ENCODE measurements at regions not wholly inside any gene's neighbourhood (a gene's known extent, or its start where the extent isn't known, plus 50 kb on each side); places are given as distances from the start of the nearest gene placed in this dataset.

- Histone ChIP-seq H2BK120ac (ENCODE audit: insufficient read depth, low read length, poor library complexity) (no peak overlapping the region), H3K79me2 (ENCODE audit: control insufficient read depth, insufficient read depth, low read length, poor library complexity) (no peaks in the 10 kb centered on the region), H3K36me3 (ENCODE audit: control insufficient read depth in 1 of 2, insufficient read depth in 2 of 2, low read length in 2 of 2) (no peaks in the 10 kb centered on the region), H3K4me2 (ENCODE audit: low read length) (no peak overlapping the region), H3K27ac (ENCODE audit: low read depth, low read length) (no peak overlapping the region), H2AFZ (ENCODE audit: insufficient read depth, low read length, poor library complexity) (no peak overlapping the region), H3K18ac (ENCODE audit: low read length) (no peak overlapping the region), H3K23ac (ENCODE audit: low read length) (no peak overlapping the region), H3K9me3 (ENCODE audit: insufficient read depth, low read depth, low read length) (no peaks in the 10 kb centered on the region), H3K14ac (ENCODE audit: low read length) (no peak overlapping the region), H2AK5ac (ENCODE audit: low read length) (no peak overlapping the region), H3K4me1 (ENCODE audit: control insufficient read depth in 1 of 2, insufficient read depth in 2 of 2, low read length in 2 of 2) (no peaks in the 10 kb centered on the region), H4K8ac (ENCODE audit: low read depth, low read length) (no peak overlapping the region), H4K12ac (ENCODE audit: low read depth, low read length) (no peak overlapping the region), H3K4me3 (ENCODE audit: low read depth, low read length) (no peak overlapping the region), H3K27me3 (ENCODE audit: insufficient read depth, low read length) (no peaks in the 10 kb centered on the region), H3K79me1 (ENCODE audit: low read length) (no peaks in the 10 kb centered on the region), H2BK12ac (ENCODE audit: low read length) (no peak overlapping the region), H3K4ac (ENCODE audit: low read depth, low read length) (no peak overlapping the region), H4K91ac (ENCODE audit: low read depth, low read length) (no peak overlapping the region), H2BK5ac (ENCODE audit: low read depth, low read length, poor library complexity) (no peak overlapping the region), H3K9ac (ENCODE audit: low read length) (no peak overlapping the region)
- no peak for DNase-seq
- WGBS (ENCODE audit: extremely low coverage, insufficient coverage, insufficient read length) = no CpG with 5 or more reads among the region's 5 CpGs
Observed at GRCh38 chr10:44766631-44767030, 144.5 kb upstream of the TMEM72 start.

- Histone ChIP-seq H3K14ac (ENCODE audit: low read length) (no peak overlapping the region), H2AK5ac (ENCODE audit: low read length) (no peak overlapping the region), H3K79me2 (ENCODE audit: control insufficient read depth, insufficient read depth, low read length, poor library complexity) (no peaks in the 10 kb centered on the region), H3K9ac (ENCODE audit: low read length) (no peak overlapping the region), H3K36me3 (ENCODE audit: control insufficient read depth in 1 of 2, insufficient read depth in 2 of 2, low read length in 2 of 2) (no peaks in the 10 kb centered on the region), H4K12ac (ENCODE audit: low read depth, low read length) (no peak overlapping the region), H2BK5ac (ENCODE audit: low read depth, low read length, poor library complexity) (no peak overlapping the region), H3K79me1 (ENCODE audit: low read length) (no peaks in the 10 kb centered on the region), H3K4me2 (ENCODE audit: low read length) (no peak overlapping the region), H3K23ac (ENCODE audit: low read length) (no peak overlapping the region), H4K91ac (ENCODE audit: low read depth, low read length) (no peak overlapping the region), H3K27ac (ENCODE audit: low read depth, low read length) (no peak overlapping the region), H3K27me3 (ENCODE audit: insufficient read depth, low read length) (no peaks in the 10 kb centered on the region), H2BK120ac (ENCODE audit: insufficient read depth, low read length, poor library complexity) (no peak overlapping the region), H2AFZ (ENCODE audit: insufficient read depth, low read length, poor library complexity) (no peak overlapping the region), H4K8ac (ENCODE audit: low read depth, low read length) (no peak overlapping the region), H3K18ac (ENCODE audit: low read length) (no peak overlapping the region), H2BK12ac (ENCODE audit: low read length) (no peak overlapping the region), H3K4me3 (ENCODE audit: low read depth, low read length) (no peak overlapping the region), H3K4me1 (ENCODE audit: control insufficient read depth in 1 of 2, insufficient read depth in 2 of 2, low read length in 2 of 2) (no peaks in the 10 kb centered on the region), H3K9me3 (ENCODE audit: insufficient read depth, low read depth, low read length) (no peaks in the 10 kb centered on the region), H3K4ac (ENCODE audit: low read depth, low read length) (no peak overlapping the region)
- no peak for DNase-seq
- no CpG with 5 or more reads among the region's 1 CpG for WGBS (ENCODE audit: extremely low coverage, insufficient coverage, insufficient read length)
Observed at GRCh38 chr10:44769450-44769849, 141.7 kb upstream of the TMEM72 start.

- Histone ChIP-seq H2BK120ac (ENCODE audit: insufficient read depth, low read length, poor library complexity) (no peak overlapping the region), H4K91ac (ENCODE audit: low read depth, low read length) (no peak overlapping the region), H3K79me2 (ENCODE audit: control insufficient read depth, insufficient read depth, low read length, poor library complexity) (no peaks in the 10 kb centered on the region), H3K36me3 (ENCODE audit: control insufficient read depth in 1 of 2, insufficient read depth in 2 of 2, low read length in 2 of 2) (no peaks in the 10 kb centered on the region), H3K79me1 (ENCODE audit: low read length) (no peaks in the 10 kb centered on the region), H3K4me2 (ENCODE audit: low read length) (no peak overlapping the region), H3K18ac (ENCODE audit: low read length) (no peak overlapping the region), H3K27ac (ENCODE audit: low read depth, low read length) (no peak overlapping the region), H3K27me3 (ENCODE audit: insufficient read depth, low read length) (no peaks in the 10 kb centered on the region), H2AFZ (ENCODE audit: insufficient read depth, low read length, poor library complexity) (no peak overlapping the region), H3K4me3 (ENCODE audit: low read depth, low read length) (no peak overlapping the region), H3K4me1 (ENCODE audit: control insufficient read depth in 1 of 2, insufficient read depth in 2 of 2, low read length in 2 of 2) (no peaks in the 10 kb centered on the region), H3K9me3 (ENCODE audit: insufficient read depth, low read depth, low read length) (no peaks in the 10 kb centered on the region), H3K14ac (ENCODE audit: low read length) (no peak overlapping the region), H2BK5ac (ENCODE audit: low read depth, low read length, poor library complexity) (no peak overlapping the region), H3K23ac (ENCODE audit: low read length) (no peak overlapping the region), H4K8ac (ENCODE audit: low read depth, low read length) (no peak overlapping the region), H3K9ac (ENCODE audit: low read length) (no peak overlapping the region), H3K4ac (ENCODE audit: low read depth, low read length) (no peak overlapping the region), H4K12ac (ENCODE audit: low read depth, low read length) (no peak overlapping the region), H2AK5ac (ENCODE audit: low read length) (no peak overlapping the region), H2BK12ac (ENCODE audit: low read length) (no peak overlapping the region)
- DNase-seq = no peak
- WGBS (ENCODE audit: extremely low coverage, insufficient coverage, insufficient read length) = no CpG with 5 or more reads among the region's 2 CpGs
Observed at GRCh38 chr10:44771233-44771995, 139.7 kb upstream of the TMEM72 start.

GRCh38 chr10:44773565-44773964 lies 137.6 kb upstream of the TMEM72 start:
- no peak for DNase-seq
- Histone ChIP-seq H2AK5ac (ENCODE audit: low read length) (no peak overlapping the region), H3K4me2 (ENCODE audit: low read length) (no peak overlapping the region), H3K4me3 (ENCODE audit: low read depth, low read length) (no peak overlapping the region), H3K18ac (ENCODE audit: low read length) (no peak overlapping the region), H3K79me1 (ENCODE audit: low read length) (no peaks in the 10 kb centered on the region), H3K79me2 (ENCODE audit: control insufficient read depth, insufficient read depth, low read length, poor library complexity) (no peaks in the 10 kb centered on the region), H3K14ac (ENCODE audit: low read length) (no peak overlapping the region), H3K4me1 (ENCODE audit: control insufficient read depth in 1 of 2, insufficient read depth in 2 of 2, low read length in 2 of 2) (no peaks in the 10 kb centered on the region), H3K9me3 (ENCODE audit: insufficient read depth, low read depth, low read length) (no peaks in the 10 kb centered on the region), H3K27me3 (ENCODE audit: insufficient read depth, low read length) (no peaks in the 10 kb centered on the region), H3K36me3 (ENCODE audit: control insufficient read depth in 1 of 2, insufficient read depth in 2 of 2, low read length in 2 of 2) (no peaks in the 10 kb centered on the region), H4K12ac (ENCODE audit: low read depth, low read length) (no peak overlapping the region), H2BK120ac (ENCODE audit: insufficient read depth, low read length, poor library complexity) (no peak overlapping the region), H2AFZ (ENCODE audit: insufficient read depth, low read length, poor library complexity) (no peak overlapping the region), H4K91ac (ENCODE audit: low read depth, low read length) (no peak overlapping the region), H2BK12ac (ENCODE audit: low read length) (no peak overlapping the region), H2BK5ac (ENCODE audit: low read depth, low read length, poor library complexity) (no peak overlapping the region), H3K4ac (ENCODE audit: low read depth, low read length) (no peak overlapping the region), H3K27ac (ENCODE audit: low read depth, low read length) (no peak overlapping the region), H3K9ac (ENCODE audit: low read length) (no peak overlapping the region), H3K23ac (ENCODE audit: low read length) (no peak overlapping the region), H4K8ac (ENCODE audit: low read depth, low read length) (no peak overlapping the region)
- WGBS (ENCODE audit: extremely low coverage, insufficient coverage, insufficient read length) = no CpG with 5 or more reads among the region's 19 CpGs

Data from trophoblast cell (in vitro differentiated cells and primary cell).